Endothelial cell of umbilical vein (primary cell): ENCODE measurements at regions not wholly inside any gene's neighbourhood (a gene's known extent, or its start where the extent isn't known, plus 50 kb on each side); places are given as distances from the start of the nearest gene placed in this dataset.

ENCODE experiments used
- BruUV-seq: library from RNA; stranded (reverse); fragments of 400-500 nt; replicated peaks from 2 replicates; lab custom pipeline; 2021; lab: Mats Ljungman, UMichigan
- CTCF ChIA-PET: fragments of 300-600, 350-600 bp; sonication (Branson Sonifier 250); formaldehyde crosslinking; loops from one replicate; lab custom pipeline; 2021; ENCODE audit warnings: antibody characterized with exemption, inconsistent platforms; lab: Charles Lee
- POLR2A ChIA-PET: fragments of 300-600, 350-600 bp; sonication (Branson Sonifier 250); formaldehyde crosslinking; loops from one replicate; lab custom pipeline; 2021; ENCODE audit warnings: antibody characterized with exemption, inconsistent platforms; lab: Charles Lee
- DNase-seq: peaks from one replicate; pipeline ENCODE4 v3.0.0-alpha.2; 2011; ENCODE audit warnings: low read depth, low spot score
- FAIRE-seq: peaks from 2 replicates; lab custom pipeline; 2011; peaks lifted over from hg19 to GRCh38; lab: Jason Lieb, UNC
- H2AFZ ChIP-seq: 2 replicates; pipeline ENCODE4 v1.6.0; 2012; ENCODE audit warnings: low read depth, low read length, control low read depth, inconsistent platforms
- H3K27ac ChIP-seq: 2 replicates; pipeline ENCODE4 v1.5.1; 2011; ENCODE audit warnings: low read depth, mild to moderate bottlenecking, control low read depth, low read length, moderate library complexity; ENCODE audit not compliant: insufficient read depth
- H3K27me3 ChIP-seq, 2 experiments: 2 replicates each; pipeline versions ENCODE4 v1.6.0 to v1.6.1; 2011; ENCODE audit warnings: low read length in 2 of 2, mixed read lengths in 1 of 2; ENCODE audit not compliant: control insufficient read depth in 2 of 2, insufficient read depth in 2 of 2
- H3K36me3 ChIP-seq, 2 experiments: 2 replicates in 1 of 2; 3 replicates in 1 of 2; pipeline ENCODE4 v1.5.1; 2011; ENCODE audit warnings: low read length in 2 of 2, mild to moderate bottlenecking in 1 of 2, moderate library complexity in 1 of 2; ENCODE audit not compliant: control insufficient read depth in 2 of 2, insufficient read depth in 2 of 2; ENCODE audit errors: extremely low read depth in 1 of 2
- H3K4me1 ChIP-seq: 3 replicates; pipeline ENCODE4 v1.5.1; 2011; ENCODE audit warnings: mild to moderate bottlenecking, low read length; ENCODE audit not compliant: control insufficient read depth, insufficient read depth; ENCODE audit errors: extremely low read depth
- H3K4me2 ChIP-seq: 2 replicates; pipeline ENCODE4 v1.6.1; 2011; ENCODE audit warnings: low read length, control low read depth, mixed read lengths; ENCODE audit not compliant: insufficient read depth
- H3K4me3 ChIP-seq, 3 experiments: fragments of 200-600 bp in 1 of 3; sonication (generic), shearing (Covaris generic) in 1 of 3; replicated peaks in 1 of 3; 2 replicates each; pipeline ENCODE4 v1.5.1; 2011 to 2016; ENCODE audit warnings: control low read depth in 3 of 3, low read length in 3 of 3, mild to moderate bottlenecking in 2 of 3, inconsistent platforms in 1 of 3, low read depth in 1 of 3, moderate library complexity in 1 of 3; ENCODE audit not compliant: insufficient read depth in 1 of 3
- H3K79me2 ChIP-seq: 2 replicates; pipeline ENCODE4 v1.6.0; 2012; ENCODE audit warnings: low read length, inconsistent platforms; ENCODE audit not compliant: control insufficient read depth, insufficient read depth
- H3K9ac ChIP-seq: replicated peaks from 2 replicates; pipeline ENCODE3; 2011; ENCODE audit warnings: low read length, control low read depth; ENCODE audit not compliant: insufficient read depth; ENCODE audit errors: extremely low read depth
- H3K9me1 ChIP-seq: replicated peaks from 3 replicates; pipeline ENCODE4 v1.6.0; 2011; ENCODE audit warnings: mild to moderate bottlenecking, low read length; ENCODE audit not compliant: control insufficient read depth, insufficient read depth; ENCODE audit errors: extremely low read depth
- H3K9me3 ChIP-seq: replicated peaks from 2 replicates; pipeline ENCODE4 v1.5.1; 2012; ENCODE audit warnings: low read length, inconsistent platforms; ENCODE audit not compliant: control insufficient read depth, insufficient read depth
- H4K20me1 ChIP-seq: replicated peaks from 2 replicates; pipeline ENCODE3; 2011; ENCODE audit warnings: mild to moderate bottlenecking, low read length; ENCODE audit not compliant: control insufficient read depth, insufficient read depth; ENCODE audit errors: extremely low read depth
- EZH2 ChIP-seq: IDR thresholded peaks from 2 replicates; pipeline ENCODE4 v1.6.1; 2012; ENCODE audit warnings: borderline replicate concordance, low read depth, mild to moderate bottlenecking, moderate library complexity, low read length, inconsistent platforms; ENCODE audit not compliant: severe bottlenecking
- FOS ChIP-seq: IDR thresholded peaks from 2 replicates; pipeline ENCODE4 v1.6.1; 2011; ENCODE audit warnings: mild to moderate bottlenecking, low read length, moderate library complexity, borderline replicate concordance; ENCODE audit not compliant: insufficient read depth
- GATA2 ChIP-seq: IDR thresholded peaks from 2 replicates; pipeline ENCODE4 v1.7.0; 2011; ENCODE audit warnings: low read depth, mild to moderate bottlenecking, moderate library complexity, mixed read lengths, low read length; ENCODE audit not compliant: insufficient read length, insufficient read depth
- JUN ChIP-seq: IDR thresholded peaks from 2 replicates; pipeline ENCODE4 v1.6.1; 2011; ENCODE audit warnings: borderline replicate concordance, low read depth; ENCODE audit not compliant: insufficient read length, insufficient read depth
- MYC ChIP-seq: IDR thresholded peaks from one replicate; pipeline ENCODE4 v1.6.1; 2011; ENCODE audit warnings: mild to moderate bottlenecking, low read depth, low read length
- POLR2A ChIP-seq: IDR thresholded peaks from 2 replicates; pipeline ENCODE4 v1.6.1; 2012; ENCODE audit warnings: low read depth, mild to moderate bottlenecking, control low read depth, low read length
- POLR2AphosphoS5 ChIP-seq: IDR thresholded peaks from 2 replicates; pipeline ENCODE4 v1.6.1; 2012; ENCODE audit warnings: low read depth, mild to moderate bottlenecking, control low read depth, low read length, moderate library complexity; ENCODE audit not compliant: insufficient read depth
- dilution Hi-C: fragments of 300-500 bp; cut with MboI; formaldehyde crosslinking; loops from one replicate; pipeline ENCODE4 v1.15.0; 2019; ENCODE audit warnings: low sequenced_read_pairs; ENCODE audit not compliant: extremely low pct_ligation_motif_present
- intact Hi-C: fragments of 100-400 bp; cut with micrococcal nuclease; formaldehyde crosslinking; loops from one replicate; pipeline ENCODE4 v1.10.0; 2022
- TF ChIP-seq, protein P1 (sequence below), 2 donors: IDR thresholded peaks; 1 replicate in 1 of 2; 2 replicates in 1 of 2; pipeline ENCODE4 v1.5.1; 2011; ENCODE audit warnings: low read length in 2 of 2, mild to moderate bottlenecking in 2 of 2, moderate library complexity in 2 of 2, control low read depth in 1 of 2, inconsistent platforms in 1 of 2, low read depth in 1 of 2; ENCODE audit not compliant: insufficient read depth in 1 of 2; ENCODE audit errors: extremely low read depth in 1 of 2
- TF ChIP-seq, protein P2 (sequence below): IDR thresholded peaks from 2 replicates; pipeline ENCODE4 v1.6.1; 2011; ENCODE audit not compliant: insufficient read depth, insufficient read length

DNA sequence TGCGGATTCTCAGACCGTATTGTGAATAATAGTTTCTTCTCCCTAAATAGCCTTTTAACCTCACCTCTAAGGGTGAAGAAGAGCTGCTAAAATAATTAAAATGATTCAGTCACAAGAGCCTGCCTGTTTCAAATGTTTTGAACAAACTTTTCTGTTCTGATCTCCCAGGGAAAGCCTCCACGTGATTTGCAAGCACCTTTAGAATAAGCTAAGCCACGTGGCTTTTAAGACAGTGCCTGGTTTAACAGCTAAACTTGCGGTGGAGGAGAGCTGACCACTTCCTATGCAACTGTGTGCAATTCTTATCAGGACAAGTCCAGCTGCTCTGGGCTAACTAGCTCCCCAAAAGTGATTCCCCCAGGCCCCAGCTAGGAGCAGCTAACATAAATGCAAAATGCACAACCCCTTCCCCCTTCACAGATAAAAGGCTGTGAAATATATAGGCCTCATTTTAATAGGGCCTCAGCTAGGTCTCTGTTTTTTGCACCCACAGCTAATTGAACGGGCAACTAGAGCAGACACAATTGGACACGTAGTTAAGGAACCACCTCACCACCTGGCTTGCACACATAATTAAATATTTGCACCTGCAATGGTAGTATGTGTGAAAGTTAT lies 401.2 kb upstream of the NR2F2 start:
- Histone ChIP-seq H3K4me1 (peaks cover 14% of the 10 kb centered on the region), H3K36me3 (no peaks in the 10 kb centered on the region), H3K9ac (no peak overlapping the region), H2AFZ (no peak overlapping the region), H3K9me3 (no peaks in the 10 kb centered on the region), H3K27me3 (no peaks in the 10 kb centered on the region), H3K4me3 (no peak overlapping the region), H3K4me2 (no peak overlapping the region), H3K9me1 (no peaks in the 10 kb centered on the region), H3K79me2 (no peaks in the 10 kb centered on the region), H4K20me1 (no peaks in the 10 kb centered on the region), H3K27ac (no peak overlapping the region)
- DNase-seq (no peak), FAIRE-seq (no peak)
- dilution Hi-C loops (no loop called here), intact Hi-C loops (no loop called here)
- ChIA-PET POLR2A (no interaction called here), CTCF (interaction anchor here (0.7 to 2.1 kb wide), 3 partner anchors 10 to 427 kb away, joined by 3 to 4 read pairs (median 3); no protein-coding TSS in a partner anchor)
- no TSS peak for BruUV-seq
- no peak for TF ChIP-seq POLR2AphosphoS5
- TF ChIP-seq, protein P1, sequence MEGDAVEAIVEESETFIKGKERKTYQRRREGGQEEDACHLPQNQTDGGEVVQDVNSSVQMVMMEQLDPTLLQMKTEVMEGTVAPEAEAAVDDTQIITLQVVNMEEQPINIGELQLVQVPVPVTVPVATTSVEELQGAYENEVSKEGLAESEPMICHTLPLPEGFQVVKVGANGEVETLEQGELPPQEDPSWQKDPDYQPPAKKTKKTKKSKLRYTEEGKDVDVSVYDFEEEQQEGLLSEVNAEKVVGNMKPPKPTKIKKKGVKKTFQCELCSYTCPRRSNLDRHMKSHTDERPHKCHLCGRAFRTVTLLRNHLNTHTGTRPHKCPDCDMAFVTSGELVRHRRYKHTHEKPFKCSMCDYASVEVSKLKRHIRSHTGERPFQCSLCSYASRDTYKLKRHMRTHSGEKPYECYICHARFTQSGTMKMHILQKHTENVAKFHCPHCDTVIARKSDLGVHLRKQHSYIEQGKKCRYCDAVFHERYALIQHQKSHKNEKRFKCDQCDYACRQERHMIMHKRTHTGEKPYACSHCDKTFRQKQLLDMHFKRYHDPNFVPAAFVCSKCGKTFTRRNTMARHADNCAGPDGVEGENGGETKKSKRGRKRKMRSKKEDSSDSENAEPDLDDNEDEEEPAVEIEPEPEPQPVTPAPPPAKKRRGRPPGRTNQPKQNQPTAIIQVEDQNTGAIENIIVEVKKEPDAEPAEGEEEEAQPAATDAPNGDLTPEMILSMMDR (IDR thresholded peaks at IDR 0.05; ENCODE audit: extremely low read depth in 1 of 2, insufficient read depth in 1 of 2, low read depth in 1 of 2, low read length in 2 of 2): no peak
- TF ChIP-seq POLR2A: no peak
- TF ChIP-seq FOS: no peak
- TF ChIP-seq MYC: no peak
- TF ChIP-seq JUN: no peak
- no peak for TF ChIP-seq GATA2
- TF ChIP-seq, protein P2, sequence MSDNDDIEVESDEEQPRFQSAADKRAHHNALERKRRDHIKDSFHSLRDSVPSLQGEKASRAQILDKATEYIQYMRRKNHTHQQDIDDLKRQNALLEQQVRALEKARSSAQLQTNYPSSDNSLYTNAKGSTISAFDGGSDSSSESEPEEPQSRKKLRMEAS: no peak
- TF ChIP-seq EZH2: no peak
